SK-N-SH treated with all-trans-retinoic acid at 6 μM for 48 hours (cell line): ENCODE measurements at regions not wholly inside any gene's neighbourhood (a gene's known extent, or its start where the extent isn't known, plus 50 kb on each side); places are given as distances from the start of the nearest gene placed in this dataset.

Experiments used
- ATAC-seq: fragments of 200-7000 bp; cut with Tn5 transposase; 3 replicates; pipeline ENCODE4 v1.9.1; 2020; ENCODE audit warnings: mild to moderate bottlenecking, moderate library complexity
- ARNTL ChIP-seq: fragments of 450-650 bp; formaldehyde crosslinking; IDR thresholded peaks from 2 replicates; pipeline ENCODE4 v1.5.0; 2020; ENCODE audit warnings: low read depth, mild to moderate bottlenecking, moderate library complexity, borderline replicate concordance
- BACH2 ChIP-seq: fragments of 250-450 bp; sonication (Bioruptor Pico); IDR thresholded peaks from 2 replicates; pipeline ENCODE4 v1.9.0; 2021; ENCODE audit warnings: mild to moderate bottlenecking, borderline replicate concordance
- CREB5 ChIP-seq: fragments of 250-450 bp; sonication (Bioruptor Pico); IDR thresholded peaks from 2 replicates; pipeline ENCODE4 v1.5.1; 2020; ENCODE audit warnings: low read depth, mild to moderate bottlenecking, moderate library complexity
- CSDC2 ChIP-seq: fragments of 250-450 bp; sonication (Bioruptor Pico); IDR thresholded peaks from 2 replicates; pipeline ENCODE4 v1.5.0; 2020; ENCODE audit warnings: mild to moderate bottlenecking, moderate library complexity
- ESRRG ChIP-seq: fragments of 250-450 bp; sonication (Bioruptor Pico); IDR thresholded peaks from 2 replicates; pipeline ENCODE4 v1.6.1; 2021; ENCODE audit warnings: mild to moderate bottlenecking
- GLIS3 ChIP-seq: fragments of 250-450 bp; sonication (Bioruptor Pico); IDR thresholded peaks from 2 replicates; pipeline ENCODE4 v1.5.0; 2020; ENCODE audit warnings: mild to moderate bottlenecking, moderate library complexity
- OSR1 ChIP-seq: fragments of 250-450 bp; sonication (Bioruptor Pico); IDR thresholded peaks from 2 replicates; pipeline ENCODE4 v1.8.0; 2022; ENCODE audit warnings: moderate library complexity, mild to moderate bottlenecking, inconsistent platforms
- PATZ1 ChIP-seq: fragments of 250-450 bp; sonication (Bioruptor Pico); IDR thresholded peaks from 2 replicates; pipeline ENCODE4 v1.8.0; 2020; ENCODE audit warnings: mild to moderate bottlenecking, moderate library complexity, borderline replicate concordance
- POU6F1 ChIP-seq: fragments of 250-450 bp; sonication (Bioruptor Pico); IDR thresholded peaks from 2 replicates; pipeline ENCODE4 v1.8.0; 2021; ENCODE audit warnings: low read depth, mild to moderate bottlenecking, moderate library complexity, borderline replicate concordance
- PPARA ChIP-seq: fragments of 250-450 bp; sonication (Bioruptor Pico); IDR thresholded peaks from 2 replicates; pipeline ENCODE4 v1.5.0; 2020; ENCODE audit warnings: mild to moderate bottlenecking, borderline replicate concordance
- RARB ChIP-seq: fragments of 250-450 bp; sonication (Bioruptor Pico); IDR thresholded peaks from 2 replicates; pipeline ENCODE4 v1.8.0; 2021; ENCODE audit warnings: mild to moderate bottlenecking, moderate library complexity
- TCF4 ChIP-seq: fragments of 250-450 bp; sonication (Bioruptor Pico); IDR thresholded peaks from 2 replicates; pipeline ENCODE4 v1.8.0; 2021; ENCODE audit warnings: mild to moderate bottlenecking, moderate library complexity, borderline replicate concordance
- TOX ChIP-seq: fragments of 250-450 bp; sonication (Bioruptor Pico); IDR thresholded peaks from 2 replicates; pipeline ENCODE4 v1.8.0; 2021; ENCODE audit warnings: mild to moderate bottlenecking, moderate library complexity, borderline replicate concordance
- ZC3H10 ChIP-seq: fragments of 250-450 bp; sonication (Bioruptor Pico); IDR thresholded peaks from 2 replicates; pipeline ENCODE4 v1.5.1; 2021; ENCODE audit warnings: mild to moderate bottlenecking, moderate library complexity
- ZFP3 ChIP-seq: fragments of 250-450 bp; sonication (Bioruptor Pico); IDR thresholded peaks from 2 replicates; pipeline ENCODE4 v1.5.0; 2020; ENCODE audit warnings: mild to moderate bottlenecking, moderate library complexity
- ZNF565 ChIP-seq: fragments of 450-650 bp; formaldehyde crosslinking; conservative IDR thresholded peaks from 2 replicates; pipeline ENCODE4 v1.5.0; 2020; ENCODE audit warnings: low read depth, mild to moderate bottlenecking, moderate library complexity
- ZNF70 ChIP-seq: fragments of 450-650 bp; formaldehyde crosslinking; IDR thresholded peaks from 2 replicates; pipeline ENCODE4 v1.5.0; 2020; ENCODE audit warnings: mild to moderate bottlenecking, moderate library complexity
- ZNF8 ChIP-seq: fragments of 450-650 bp; formaldehyde crosslinking; IDR thresholded peaks from 2 replicates; pipeline ENCODE4 v1.5.0; 2020; ENCODE audit warnings: mild to moderate bottlenecking, moderate library complexity
- TF ChIP-seq, protein P1 (sequence below): fragments of 250-450 bp; sonication (Bioruptor Pico); IDR thresholded peaks from 2 replicates; pipeline ENCODE4 v1.5.1; 2021; ENCODE audit warnings: mild to moderate bottlenecking, moderate library complexity
- TF ChIP-seq, protein P2 (sequence below): fragments of 250-450 bp; sonication (Bioruptor Pico); IDR thresholded peaks from 2 replicates; pipeline ENCODE4 v1.5.0; 2020; ENCODE audit warnings: mild to moderate bottlenecking, moderate library complexity

- no peak for ATAC-seq
Measured at GRCh38 chr4:135545616-135546317, 1344.2 kb upstream of the PABPC4L start.

DNA sequence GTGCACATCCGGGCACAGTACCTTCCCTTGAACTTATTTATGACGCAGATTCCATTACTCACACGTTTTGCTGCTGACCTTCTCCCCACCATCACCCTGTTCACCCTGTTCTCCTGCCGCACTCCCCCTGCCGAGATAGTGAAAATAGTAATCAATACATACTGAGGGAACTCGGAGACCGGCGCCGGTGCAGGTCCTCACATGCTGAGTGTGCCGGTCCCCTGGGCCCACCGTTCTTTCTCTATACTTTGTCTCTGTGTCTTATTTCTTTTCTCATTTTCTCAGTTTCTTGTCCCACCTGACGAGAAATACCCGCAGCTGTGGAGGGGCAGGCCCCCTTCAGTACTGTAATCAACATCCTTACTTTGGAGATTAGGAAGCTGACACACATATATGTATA, 1337.1 kb upstream of the PABPC4L start:
- ATAC-seq, result no peak
- no peak for TF ChIP-seq GLIS3 (CRISPR knock-in tag)
- TF ChIP-seq ZNF8 (CRISPR knock-in tag), result no peak
- no peak for TF ChIP-seq OSR1 (CRISPR knock-in tag)
- TF ChIP-seq ZFP3 (CRISPR knock-in tag), result no peak
- TF ChIP-seq TOX (CRISPR knock-in tag), result no peak
- no peak for TF ChIP-seq ARNTL
- TF ChIP-seq ZC3H10 (CRISPR knock-in tag), result no peak
- no peak for TF ChIP-seq CSDC2
- no peak for TF ChIP-seq POU6F1 (CRISPR knock-in tag)
- TF ChIP-seq PPARA (CRISPR knock-in tag), result no peak
- TF ChIP-seq, protein P1, sequence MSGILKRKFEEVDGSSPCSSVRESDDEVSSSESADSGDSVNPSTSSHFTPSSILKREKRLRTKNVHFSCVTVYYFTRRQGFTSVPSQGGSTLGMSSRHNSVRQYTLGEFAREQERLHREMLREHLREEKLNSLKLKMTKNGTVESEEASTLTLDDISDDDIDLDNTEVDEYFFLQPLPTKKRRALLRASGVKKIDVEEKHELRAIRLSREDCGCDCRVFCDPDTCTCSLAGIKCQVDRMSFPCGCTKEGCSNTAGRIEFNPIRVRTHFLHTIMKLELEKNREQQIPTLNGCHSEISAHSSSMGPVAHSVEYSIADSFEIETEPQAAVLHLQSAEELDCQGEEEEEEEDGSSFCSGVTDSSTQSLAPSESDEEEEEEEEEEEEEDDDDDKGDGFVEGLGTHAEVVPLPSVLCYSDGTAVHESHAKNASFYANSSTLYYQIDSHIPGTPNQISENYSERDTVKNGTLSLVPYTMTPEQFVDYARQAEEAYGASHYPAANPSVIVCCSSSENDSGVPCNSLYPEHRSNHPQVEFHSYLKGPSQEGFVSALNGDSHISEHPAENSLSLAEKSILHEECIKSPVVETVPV (CRISPR knock-in tag), result no peak
- no peak for TF ChIP-seq RARB (CRISPR knock-in tag)
- no peak for TF ChIP-seq ZNF70
- no peak for TF ChIP-seq BACH2 (CRISPR knock-in tag)
- no peak for TF ChIP-seq PATZ1
- TF ChIP-seq ESRRG, result no peak

More at GRCh38 chr4:135545616-135546317, 1344.2 kb upstream of the PABPC4L start:
- TF ChIP-seq ZNF8 (CRISPR knock-in tag) (no peak), CSDC2 (no peak), TCF4 (CRISPR knock-in tag) (no peak), RARB (CRISPR knock-in tag) (no peak), ZNF565 (CRISPR knock-in tag) (no peak), ZNF70 (no peak), POU6F1 (CRISPR knock-in tag) (no peak), CREB5 (CRISPR knock-in tag) (no peak), GLIS3 (CRISPR knock-in tag) (no peak)
- TF ChIP-seq, protein P1 (CRISPR knock-in tag), result no peak

GRCh38 chr4:135533053-135533452, 1331.5 kb upstream of the PABPC4L start:
- ATAC-seq, result no peak
- no peak for TF ChIP-seq CSDC2
- no peak for TF ChIP-seq ZNF70
- no peak for TF ChIP-seq ZNF565 (CRISPR knock-in tag)
- TF ChIP-seq, protein P2, sequence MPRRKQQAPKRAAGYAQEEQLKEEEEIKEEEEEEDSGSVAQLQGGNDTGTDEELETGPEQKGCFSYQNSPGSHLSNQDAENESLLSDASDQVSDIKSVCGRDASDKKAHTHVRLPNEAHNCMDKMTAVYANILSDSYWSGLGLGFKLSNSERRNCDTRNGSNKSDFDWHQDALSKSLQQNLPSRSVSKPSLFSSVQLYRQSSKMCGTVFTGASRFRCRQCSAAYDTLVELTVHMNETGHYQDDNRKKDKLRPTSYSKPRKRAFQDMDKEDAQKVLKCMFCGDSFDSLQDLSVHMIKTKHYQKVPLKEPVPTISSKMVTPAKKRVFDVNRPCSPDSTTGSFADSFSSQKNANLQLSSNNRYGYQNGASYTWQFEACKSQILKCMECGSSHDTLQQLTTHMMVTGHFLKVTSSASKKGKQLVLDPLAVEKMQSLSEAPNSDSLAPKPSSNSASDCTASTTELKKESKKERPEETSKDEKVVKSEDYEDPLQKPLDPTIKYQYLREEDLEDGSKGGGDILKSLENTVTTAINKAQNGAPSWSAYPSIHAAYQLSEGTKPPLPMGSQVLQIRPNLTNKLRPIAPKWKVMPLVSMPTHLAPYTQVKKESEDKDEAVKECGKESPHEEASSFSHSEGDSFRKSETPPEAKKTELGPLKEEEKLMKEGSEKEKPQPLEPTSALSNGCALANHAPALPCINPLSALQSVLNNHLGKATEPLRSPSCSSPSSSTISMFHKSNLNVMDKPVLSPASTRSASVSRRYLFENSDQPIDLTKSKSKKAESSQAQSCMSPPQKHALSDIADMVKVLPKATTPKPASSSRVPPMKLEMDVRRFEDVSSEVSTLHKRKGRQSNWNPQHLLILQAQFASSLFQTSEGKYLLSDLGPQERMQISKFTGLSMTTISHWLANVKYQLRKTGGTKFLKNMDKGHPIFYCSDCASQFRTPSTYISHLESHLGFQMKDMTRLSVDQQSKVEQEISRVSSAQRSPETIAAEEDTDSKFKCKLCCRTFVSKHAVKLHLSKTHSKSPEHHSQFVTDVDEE (CRISPR knock-in tag), result no peak
- TF ChIP-seq PATZ1, result no peak
- no peak for TF ChIP-seq CREB5 (CRISPR knock-in tag)
- no peak for TF ChIP-seq ZFP3 (CRISPR knock-in tag)
